ENCODE measurements at regions not wholly inside any gene's neighbourhood (a gene's known extent, or its start where the extent isn't known, plus 50 kb on each side); places are given as distances from the start of the nearest gene placed in this dataset.
"Not testable (repeated sequence)": the region's sequence is repeated elsewhere in the genome, so short reads cannot be mapped to it uniquely, and the experiment has no call there.

DNA sequence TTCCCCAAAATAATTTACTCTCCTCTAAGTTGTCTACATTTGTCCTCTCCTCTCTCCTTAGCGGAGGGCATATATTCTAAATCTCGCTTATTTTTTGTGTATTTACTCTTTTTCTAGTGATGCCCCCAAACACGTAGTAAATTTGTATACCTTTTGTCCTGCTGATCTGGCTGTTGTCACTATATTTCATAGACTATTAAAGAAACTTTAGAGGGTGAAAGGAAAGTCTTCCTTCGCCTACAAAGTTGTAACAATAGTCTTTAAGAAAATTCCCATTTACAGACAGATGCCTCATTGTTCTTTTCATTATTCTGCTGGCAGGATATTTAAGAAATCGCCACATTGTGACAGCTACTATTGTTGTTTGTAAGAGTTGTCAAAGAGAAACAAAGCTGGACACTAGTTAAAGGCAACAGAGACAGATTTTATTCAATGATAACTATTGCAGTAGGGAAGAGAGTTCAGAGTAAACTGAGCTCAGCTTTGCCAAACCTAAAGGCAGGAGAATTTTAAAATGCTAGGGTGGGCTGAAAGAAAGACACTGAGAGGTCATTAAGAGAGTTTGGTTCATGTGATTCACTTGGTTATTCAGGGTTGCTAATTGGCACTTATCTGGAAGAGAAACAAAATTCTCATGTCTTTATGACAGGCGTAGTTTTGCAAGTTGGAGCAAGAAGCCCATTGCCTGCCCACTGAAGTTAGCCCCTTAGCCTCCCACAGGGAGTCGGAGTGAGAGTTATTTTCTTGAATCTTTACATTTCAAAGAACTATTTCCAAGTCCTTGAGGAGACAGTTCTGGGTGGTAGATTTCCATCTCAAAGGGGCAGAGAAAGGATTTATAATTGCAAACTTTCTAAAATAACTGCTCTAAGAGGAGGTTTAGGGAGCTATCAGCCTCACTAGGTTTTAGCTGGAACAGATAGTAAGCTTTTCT lies 1272.5 kb upstream of the SEL1L start:
- no peak for DNase-seq (ENCODE audit: low read depth)

GRCh38 chr14:82811246-82811645 lies 1277.6 kb upstream of the SEL1L start:
- DNase-seq (ENCODE audit: low read depth) = no peak

DNA sequence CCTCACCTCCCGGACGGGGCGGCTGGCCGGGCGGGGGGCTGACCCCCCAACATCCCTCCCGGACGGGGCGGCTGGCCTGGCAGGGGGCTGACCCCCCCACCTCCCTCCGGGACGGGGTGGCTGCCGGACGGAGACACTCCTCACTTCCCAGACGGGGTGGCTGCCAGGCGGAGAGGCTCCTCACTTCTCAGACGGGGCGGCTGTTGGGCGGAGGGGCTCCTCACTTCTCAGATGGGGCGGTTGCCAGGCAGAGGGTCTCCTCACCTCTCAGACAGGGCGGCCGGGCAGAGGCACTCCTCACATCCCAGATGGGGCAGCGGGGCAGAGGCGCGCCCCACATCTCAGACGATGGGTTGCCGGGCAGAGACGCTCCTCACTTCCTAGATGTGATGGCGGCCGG lies 1280.7 kb upstream of the SEL1L start:
- DNase-seq (ENCODE audit: low read depth) = not testable (repeated sequence)

DNA sequence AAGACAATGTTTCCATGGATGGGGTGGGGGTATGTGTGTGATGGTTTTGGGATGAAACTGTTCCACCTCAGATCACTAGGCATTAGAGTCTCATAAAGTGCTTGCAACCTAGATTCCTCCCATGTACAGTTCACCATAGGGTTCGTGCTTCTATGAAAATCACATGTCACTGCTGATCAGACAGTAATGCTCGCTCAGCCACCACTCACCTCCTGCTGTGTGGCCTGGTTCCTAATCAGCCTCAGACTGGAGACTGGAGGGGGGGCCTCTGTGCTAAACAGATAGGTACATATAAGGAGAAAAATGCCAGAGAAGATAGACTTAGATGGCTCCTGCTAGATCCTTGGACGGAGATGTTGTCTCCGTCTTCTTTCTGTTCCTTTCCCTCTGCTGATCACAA lies 1296.9 kb upstream of the SEL1L start:
- no peak for DNase-seq (ENCODE audit: low read depth)

DNA sequence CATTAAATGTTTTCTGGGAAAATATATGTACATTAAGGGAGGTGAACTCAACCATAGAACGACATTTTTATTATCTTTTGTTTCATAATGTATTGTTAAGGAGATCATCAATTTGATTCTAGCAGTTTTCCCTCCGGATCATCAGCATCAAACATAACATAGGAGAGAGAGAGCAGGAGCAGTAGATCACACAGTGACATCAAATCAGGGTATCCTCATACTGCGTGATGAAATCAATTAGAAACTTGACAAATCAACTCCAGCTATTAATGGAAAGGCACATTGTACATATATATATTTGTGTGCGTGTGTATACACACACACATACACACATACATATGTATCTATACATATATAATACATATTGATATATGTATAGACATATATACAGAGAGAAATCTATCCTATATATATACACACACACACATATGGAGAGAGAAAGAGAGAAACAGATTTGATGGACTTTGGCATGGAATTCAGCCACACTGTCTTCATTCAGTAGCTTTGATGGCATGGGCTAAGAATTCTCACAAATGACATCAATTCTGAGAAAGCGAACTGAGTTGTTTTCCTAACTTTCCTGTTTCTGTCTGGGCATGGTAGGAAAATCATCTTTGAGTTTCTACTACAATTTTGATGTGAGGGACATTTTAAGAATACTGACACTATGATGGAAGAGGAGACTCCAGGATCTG lies 1302.8 kb upstream of the SEL1L start:
- no peak for DNase-seq (ENCODE audit: low read depth)

- no peak for DNase-seq (ENCODE audit: low read depth)
Observed at GRCh38 chr14:82837611-82838140, 1304.0 kb upstream of the SEL1L start.

DNA sequence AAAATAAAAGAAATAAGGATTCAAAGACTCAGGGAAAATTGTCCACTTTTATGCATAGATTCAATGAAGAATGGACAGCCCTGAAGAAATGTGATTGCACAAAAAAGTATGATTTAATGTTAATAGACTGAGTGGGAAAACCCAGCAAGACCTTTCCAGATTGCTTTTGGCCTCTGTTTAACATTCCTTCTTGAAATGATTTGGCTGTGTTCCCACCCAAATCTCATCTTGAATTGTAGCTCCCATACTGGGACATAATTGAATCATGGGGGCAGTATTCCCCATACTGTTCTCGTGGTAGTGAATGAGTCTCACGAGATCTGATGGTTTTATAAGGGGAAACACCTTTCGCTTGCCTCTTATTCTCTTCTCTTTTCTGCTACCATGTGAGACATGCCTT lies 1316.9 kb upstream of the SEL1L start:
- no peak for DNase-seq (ENCODE audit: low read depth)

DNA sequence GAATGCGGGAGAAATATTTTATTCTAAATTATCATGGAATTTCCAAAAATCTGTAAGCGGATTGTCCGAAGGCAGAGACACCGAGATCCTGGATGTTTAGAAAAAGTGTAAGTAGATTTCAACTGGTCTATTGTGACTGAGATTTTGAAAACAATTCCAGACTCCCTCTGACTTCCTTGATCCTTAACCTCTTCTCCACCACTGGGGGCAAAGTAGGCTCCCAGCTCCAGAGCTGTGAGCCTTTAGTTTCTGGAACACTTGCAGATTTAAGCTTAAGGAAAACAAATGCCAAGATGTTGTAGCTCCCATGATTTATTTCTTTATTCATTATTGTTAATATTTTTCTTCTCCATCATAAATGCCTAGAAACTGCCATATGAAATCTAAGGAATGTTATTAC lies 1320.5 kb upstream of the SEL1L start:
- DNase-seq (ENCODE audit: low read depth) = no peak

DNA sequence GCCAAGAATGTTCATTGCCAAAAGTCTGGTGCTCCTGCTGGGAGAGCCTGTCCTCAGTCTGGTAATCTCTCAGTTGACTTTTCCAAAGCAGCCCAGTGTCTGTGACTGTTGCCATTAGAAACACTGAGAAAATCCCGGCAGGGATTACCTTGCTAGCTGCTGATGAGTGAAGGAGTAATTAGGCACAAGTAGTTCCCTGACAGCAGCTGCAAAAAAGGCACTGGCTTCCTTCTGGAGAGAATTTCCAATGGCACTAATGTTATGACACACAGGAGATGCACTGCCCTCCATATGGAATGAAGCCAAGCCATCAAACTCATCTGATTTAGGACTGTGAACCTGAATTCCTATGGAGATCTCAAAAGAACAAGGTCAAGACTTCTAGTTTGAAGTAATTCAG lies 1321.2 kb upstream of the SEL1L start:
- no peak for DNase-seq (ENCODE audit: low read depth)

DNA sequence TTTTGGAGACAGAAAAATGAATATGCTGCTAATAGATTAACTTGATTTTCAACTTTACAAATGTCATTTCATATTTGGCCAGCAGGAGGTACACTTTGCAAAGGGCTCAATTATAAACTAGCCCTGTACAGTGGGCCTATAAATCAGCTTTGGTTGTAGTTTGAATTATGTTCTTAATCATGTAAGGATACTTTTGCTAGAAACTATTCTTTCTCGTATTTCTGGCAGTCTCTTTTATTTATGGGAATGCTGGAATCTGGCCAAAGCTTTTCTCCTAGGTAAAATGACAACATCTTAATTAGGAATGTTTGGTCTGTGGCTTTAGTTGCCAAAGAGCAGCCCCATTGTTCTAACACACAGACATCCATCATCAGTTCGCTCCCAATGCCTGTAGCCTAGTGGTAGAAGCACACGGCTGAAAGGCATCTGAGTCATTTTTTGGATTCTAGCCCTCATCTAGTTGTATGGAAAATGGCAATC lies 1322.3 kb upstream of the SEL1L start:
- DNase-seq (ENCODE audit: low read depth) = no peak

- no peak for DNase-seq (ENCODE audit: low read depth)
Observed at GRCh38 chr14:82861313-82861712, 1327.7 kb upstream of the SEL1L start.

DNA sequence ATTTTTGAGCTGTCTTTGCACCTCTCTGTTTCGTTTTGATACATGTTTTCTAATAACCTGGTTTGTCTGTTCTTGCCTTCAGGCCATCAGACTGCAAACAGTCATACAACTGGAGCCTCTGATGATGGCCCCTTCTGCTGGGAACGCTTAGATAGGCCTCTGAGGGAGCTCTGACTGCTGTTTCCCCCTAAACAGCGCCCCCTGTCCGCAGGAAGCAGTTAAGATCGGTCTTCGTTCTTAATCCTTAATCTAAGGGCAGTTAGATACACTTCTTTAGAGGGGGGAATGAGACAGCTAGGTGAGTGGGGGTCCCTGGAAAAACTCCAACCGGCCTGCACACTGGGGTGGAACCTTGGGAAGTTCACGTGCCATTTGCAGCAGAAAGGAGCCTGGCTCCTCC lies 1338.8 kb upstream of the SEL1L start:
- DNase-seq (ENCODE audit: low read depth) = no peak

DNA sequence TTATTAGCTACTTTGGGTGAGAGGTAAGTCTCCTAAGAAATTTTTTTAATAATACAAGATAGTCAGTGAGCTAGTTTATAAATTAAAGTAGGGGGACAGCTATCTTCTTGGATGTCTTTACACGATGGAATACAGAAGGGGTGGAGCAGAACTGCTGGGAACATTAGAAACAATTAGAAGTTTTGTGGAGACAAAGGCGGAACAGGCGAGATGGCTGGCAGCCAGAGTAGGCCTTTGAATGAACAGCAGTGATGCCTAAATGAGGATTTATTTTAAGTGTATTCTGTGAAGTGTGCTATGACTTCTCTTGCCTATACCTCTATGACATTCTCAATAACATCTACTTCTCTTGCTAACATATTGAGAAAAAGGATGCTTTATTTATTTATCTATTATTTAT lies 1345.3 kb upstream of the SEL1L start:
- no peak for DNase-seq (ENCODE audit: low read depth)

GRCh38 chr14:82879949-82880535 lies 1346.4 kb upstream of the SEL1L start:
- DNase-seq (ENCODE audit: low read depth) = no peak

GRCh38 chr14:82886670-82887069 lies 1353.0 kb upstream of the SEL1L start:
- no peak for DNase-seq (ENCODE audit: low read depth)

- DNase-seq (ENCODE audit: low read depth) = no peak
Observed at GRCh38 chr14:82889701-82890100, 1356.0 kb upstream of the SEL1L start.

DNA sequence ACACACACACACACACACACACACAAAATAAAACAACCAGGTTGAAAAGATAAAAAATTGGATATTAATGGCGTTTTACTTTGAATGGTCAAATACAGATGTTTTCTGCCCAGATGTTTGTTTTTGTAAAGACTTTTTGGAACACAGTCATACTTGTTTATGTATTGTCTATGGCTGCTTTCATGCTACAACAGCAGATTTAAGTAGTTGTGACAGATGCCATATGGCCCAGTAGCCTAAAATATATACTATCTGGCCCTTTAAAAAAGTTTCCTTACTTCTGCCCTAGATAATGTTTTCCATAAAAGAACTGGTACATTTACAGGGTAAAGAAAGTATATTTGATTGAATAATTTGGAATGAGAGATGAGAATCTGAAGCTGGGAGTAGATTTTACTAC lies 1362.8 kb upstream of the SEL1L start:
- no peak for DNase-seq (ENCODE audit: low read depth)

GRCh38 chr14:82897469-82898308 lies 1364.0 kb upstream of the SEL1L start:
- DNase-seq (ENCODE audit: low read depth) = no peak

DNA sequence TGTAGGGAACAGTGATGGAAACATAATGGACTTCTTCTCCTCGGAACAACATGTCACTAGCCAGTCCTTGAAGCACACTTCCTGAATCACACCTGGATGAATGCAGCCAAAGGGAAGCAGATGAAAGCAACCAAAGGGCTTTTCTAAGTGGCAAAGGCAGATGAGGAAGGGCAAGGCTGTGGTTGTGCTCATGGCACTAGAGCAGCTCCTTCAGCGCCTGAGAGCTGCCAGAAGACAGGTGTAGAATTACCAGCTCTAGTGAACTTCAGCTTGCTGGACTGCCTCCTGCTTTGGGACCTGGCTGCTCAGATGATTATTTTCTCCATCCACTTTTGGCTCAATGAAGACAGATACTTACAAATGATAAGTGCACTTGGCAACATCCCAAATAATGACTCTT lies 1372.1 kb upstream of the SEL1L start:
- DNase-seq (ENCODE audit: low read depth) = no peak

GRCh38 chr14:82911930-82912329 lies 1378.3 kb upstream of the SEL1L start:
- DNase-seq (ENCODE audit: low read depth) = no peak

- no peak for DNase-seq (ENCODE audit: low read depth)
Observed at GRCh38 chr14:82913396-82913795, 1379.7 kb upstream of the SEL1L start.

- DNase-seq (ENCODE audit: low read depth) = no peak
Observed at GRCh38 chr14:82915381-82915780, 1381.7 kb upstream of the SEL1L start.
